ENCODE measurements at regions not wholly inside any gene's neighbourhood (a gene's known extent, or its start where the extent isn't known, plus 50 kb on each side); places are given as distances from the start of the nearest gene placed in this dataset.

GRCh38 chr10:91146146-91146545 is 74.3 kb upstream of the PCGF5 start:
- Mint-ChIP-seq H3K9me3 (no peaks in the 10 kb centered on the region), H3K27ac (ENCODE audit: low read depth) (no peak overlapping the region), H3K4me3 (no peak overlapping the region), H3K36me3 (ENCODE audit: insufficient read depth) (no peaks in the 10 kb centered on the region), H3K4me1 (no peaks in the 10 kb centered on the region), H3K27me3 (peaks cover 27% of the 10 kb centered on the region)
- DNase-seq (ENCODE audit: low spot score in 2 of 2) (no peak), ATAC-seq (replicated peaks; ENCODE audit: extremely low read depth, poor library complexity, severe bottlenecking) (no peak)

DNA sequence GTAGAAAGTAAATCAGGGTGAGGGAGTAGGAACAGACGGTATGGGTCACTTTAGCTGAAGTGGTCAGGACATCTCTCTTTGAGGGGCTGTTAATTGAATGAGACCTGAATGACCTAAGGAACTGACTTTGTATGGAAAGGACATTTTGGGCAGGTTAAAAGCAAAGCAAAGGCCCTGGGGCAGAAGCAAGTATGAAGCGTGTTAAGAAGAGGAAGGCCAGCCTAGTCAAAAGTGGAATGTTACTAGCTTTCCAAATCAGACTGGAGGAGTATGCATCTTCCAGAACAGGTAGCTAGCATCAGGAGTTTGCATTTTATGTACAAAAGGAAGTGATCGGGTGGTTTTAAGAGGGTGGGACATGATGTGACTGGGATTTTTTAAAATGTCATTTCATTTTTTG is 70.9 kb upstream of the PCGF5 start:
- Mint-ChIP-seq H3K9me3 (no peaks in the 10 kb centered on the region), H3K36me3 (ENCODE audit: insufficient read depth) (no peaks in the 10 kb centered on the region), H3K27me3 (peaks cover 14% of the 10 kb centered on the region), H3K27ac (ENCODE audit: low read depth) (no peak overlapping the region), H3K4me1 (no peaks in the 10 kb centered on the region), H3K4me3 (no peak overlapping the region)
- no peak for DNase-seq (ENCODE audit: low spot score in 2 of 2)
- no peak for ATAC-seq (replicated peaks; ENCODE audit: extremely low read depth, poor library complexity, severe bottlenecking)

- peaks cover 14% of the 10 kb centered on the region for H3K27me3 Mint-ChIP-seq
- H3K4me1 Mint-ChIP-seq = no peaks in the 10 kb centered on the region
- ATAC-seq (replicated peaks; ENCODE audit: extremely low read depth, poor library complexity, severe bottlenecking) = no peak
- no peaks in the 10 kb centered on the region for H3K36me3 Mint-ChIP-seq (ENCODE audit: insufficient read depth)
- no peak for DNase-seq (ENCODE audit: low spot score in 2 of 2)
- no peak overlapping the region for H3K4me3 Mint-ChIP-seq
- H3K27ac Mint-ChIP-seq (ENCODE audit: low read depth) = no peak overlapping the region
- no peaks in the 10 kb centered on the region for H3K9me3 Mint-ChIP-seq
Observed at GRCh38 chr10:91150631-91151030, 69.8 kb upstream of the PCGF5 start.

- Mint-ChIP-seq H3K27ac (ENCODE audit: low read depth) (no peak overlapping the region), H3K4me3 (no peak overlapping the region), H3K9me3 (no peaks in the 10 kb centered on the region), H3K27me3 (no peaks in the 10 kb centered on the region), H3K4me1 (no peaks in the 10 kb centered on the region), H3K36me3 (ENCODE audit: insufficient read depth) (no peaks in the 10 kb centered on the region)
- ATAC-seq (replicated peaks; ENCODE audit: extremely low read depth, poor library complexity, severe bottlenecking) (no peak), DNase-seq (ENCODE audit: low spot score in 2 of 2) (no peak)
Observed at GRCh38 chr10:91153508-91153907, 67.0 kb upstream of the PCGF5 start.

GRCh38 chr10:91154842-91155241 is 65.6 kb upstream of the PCGF5 start:
- Mint-ChIP-seq H3K4me3 (no peak overlapping the region), H3K36me3 (ENCODE audit: insufficient read depth) (no peaks in the 10 kb centered on the region), H3K4me1 (no peaks in the 10 kb centered on the region), H3K9me3 (no peaks in the 10 kb centered on the region), H3K27me3 (no peaks in the 10 kb centered on the region), H3K27ac (ENCODE audit: low read depth) (no peak overlapping the region)
- ATAC-seq (replicated peaks; ENCODE audit: extremely low read depth, poor library complexity, severe bottlenecking) = no peak
- no peak for DNase-seq (ENCODE audit: low spot score in 2 of 2)

DNA sequence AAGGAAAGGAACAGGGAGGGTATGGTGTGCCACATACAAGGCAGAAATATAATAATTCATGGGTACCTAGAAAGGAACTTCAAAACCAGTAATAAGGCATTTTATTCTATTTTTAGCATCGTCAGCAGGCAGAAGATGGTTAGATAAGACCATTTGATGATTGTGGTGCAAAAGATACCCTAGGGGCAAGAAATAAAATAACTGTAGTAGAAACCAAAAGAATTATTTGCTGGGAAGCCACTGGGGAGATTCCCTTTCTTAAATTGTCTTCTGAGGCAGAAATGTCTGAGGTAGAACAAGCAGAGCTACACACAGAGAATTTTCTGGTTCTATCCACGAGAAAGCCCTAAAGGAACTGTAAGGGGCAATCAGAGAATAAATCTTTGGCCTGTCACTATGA is 64.3 kb upstream of the PCGF5 start:
- H3K36me3 Mint-ChIP-seq (ENCODE audit: insufficient read depth) = peaks cover 1% of the 10 kb centered on the region
- no peaks in the 10 kb centered on the region for H3K27me3 Mint-ChIP-seq
- ATAC-seq (replicated peaks; ENCODE audit: extremely low read depth, poor library complexity, severe bottlenecking) = no peak
- H3K27ac Mint-ChIP-seq (ENCODE audit: low read depth) = no peak overlapping the region
- DNase-seq (ENCODE audit: low spot score in 2 of 2) = no peak
- H3K4me1 Mint-ChIP-seq = no peaks in the 10 kb centered on the region
- H3K4me3 Mint-ChIP-seq = no peak overlapping the region
- H3K9me3 Mint-ChIP-seq = no peaks in the 10 kb centered on the region

DNA sequence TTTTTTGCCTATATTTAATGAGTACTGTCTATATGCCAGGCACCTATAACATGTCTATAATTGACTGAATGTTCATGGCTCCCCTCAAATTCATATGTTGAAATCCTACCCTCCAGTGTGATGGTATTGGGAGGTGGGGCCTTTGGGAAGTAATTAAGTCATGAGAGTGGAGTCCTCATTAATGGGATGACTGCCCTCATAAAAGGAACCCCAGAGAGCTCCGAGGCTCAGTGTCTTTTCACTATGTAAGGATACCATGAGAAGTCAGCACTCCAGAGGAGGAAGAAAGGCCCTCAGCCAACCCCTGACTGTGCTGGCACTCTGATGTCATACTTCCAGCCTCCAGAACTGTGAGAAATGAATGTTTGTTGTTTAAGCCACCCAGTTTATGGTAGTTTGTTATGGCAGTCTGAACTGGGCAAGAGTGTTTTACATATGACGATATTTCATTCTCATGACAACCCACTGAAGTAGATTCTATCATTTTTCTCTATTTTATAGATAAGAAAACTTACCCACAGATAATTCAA is 61.1 kb upstream of the PCGF5 start:
- H3K9me3 Mint-ChIP-seq = no peaks in the 10 kb centered on the region
- DNase-seq (ENCODE audit: low spot score in 2 of 2) (no peak), ATAC-seq (replicated peaks; ENCODE audit: extremely low read depth, poor library complexity, severe bottlenecking) (no peak)
- peaks cover 19% of the 10 kb centered on the region for H3K4me1 Mint-ChIP-seq
- no peak overlapping the region for H3K27ac Mint-ChIP-seq (ENCODE audit: low read depth)
- no peaks in the 10 kb centered on the region for H3K27me3 Mint-ChIP-seq
- peaks cover 20% of the 10 kb centered on the region for H3K36me3 Mint-ChIP-seq (ENCODE audit: insufficient read depth)
- no peak overlapping the region for H3K4me3 Mint-ChIP-seq

DNA sequence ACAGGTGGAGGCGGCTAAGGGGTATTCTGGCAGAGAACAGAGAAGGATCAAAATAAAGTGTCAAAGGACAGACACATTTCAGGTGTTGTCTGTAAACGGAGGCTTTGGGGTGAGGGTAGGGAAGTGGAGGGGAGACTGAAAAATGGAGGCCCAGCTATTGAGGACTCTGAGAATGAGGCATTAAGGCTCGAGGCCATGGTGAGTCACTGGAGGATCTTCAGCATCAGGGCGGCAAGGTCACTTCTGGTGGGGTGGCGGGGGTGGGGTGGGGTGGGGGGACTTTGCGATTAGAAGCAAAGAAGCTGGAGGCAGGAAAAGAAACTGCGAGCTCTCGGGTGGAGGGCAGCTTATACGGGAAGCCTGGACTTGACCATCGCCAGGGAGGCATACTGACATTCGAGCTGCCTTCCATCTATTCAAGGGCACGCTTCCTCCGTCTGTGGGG is 58.4 kb upstream of the PCGF5 start:
- peaks cover 34% of the 10 kb centered on the region for H3K4me1 Mint-ChIP-seq
- H3K27me3 Mint-ChIP-seq = no peaks in the 10 kb centered on the region
- peak overlapping the region; percentile 96 for H3K27ac Mint-ChIP-seq (ENCODE audit: low read depth)
- ATAC-seq (replicated peaks; ENCODE audit: extremely low read depth, poor library complexity, severe bottlenecking) (no peak), DNase-seq (ENCODE audit: low spot score in 2 of 2) (no peak)
- H3K4me3 Mint-ChIP-seq = peak overlapping the region; percentile 91
- peaks cover 24% of the 10 kb centered on the region for H3K36me3 Mint-ChIP-seq (ENCODE audit: insufficient read depth)
- H3K9me3 Mint-ChIP-seq = no peaks in the 10 kb centered on the region

- Mint-ChIP-seq H3K36me3 (ENCODE audit: insufficient read depth) (peaks cover 24% of the 10 kb centered on the region), H3K27ac (ENCODE audit: low read depth) (peak overlapping the region; percentile 96), H3K4me1 (peaks cover 40% of the 10 kb centered on the region), H3K27me3 (no peaks in the 10 kb centered on the region), H3K4me3 (peak overlapping the region; percentile 91), H3K9me3 (no peaks in the 10 kb centered on the region)
- DNase-seq (ENCODE audit: low spot score in 2 of 2) (peak; percentile 63 to 74), ATAC-seq (replicated peaks; ENCODE audit: extremely low read depth, poor library complexity, severe bottlenecking) (peak; percentile 45)
Observed at GRCh38 chr10:91162495-91163268, 57.8 kb upstream of the PCGF5 start.

DNA sequence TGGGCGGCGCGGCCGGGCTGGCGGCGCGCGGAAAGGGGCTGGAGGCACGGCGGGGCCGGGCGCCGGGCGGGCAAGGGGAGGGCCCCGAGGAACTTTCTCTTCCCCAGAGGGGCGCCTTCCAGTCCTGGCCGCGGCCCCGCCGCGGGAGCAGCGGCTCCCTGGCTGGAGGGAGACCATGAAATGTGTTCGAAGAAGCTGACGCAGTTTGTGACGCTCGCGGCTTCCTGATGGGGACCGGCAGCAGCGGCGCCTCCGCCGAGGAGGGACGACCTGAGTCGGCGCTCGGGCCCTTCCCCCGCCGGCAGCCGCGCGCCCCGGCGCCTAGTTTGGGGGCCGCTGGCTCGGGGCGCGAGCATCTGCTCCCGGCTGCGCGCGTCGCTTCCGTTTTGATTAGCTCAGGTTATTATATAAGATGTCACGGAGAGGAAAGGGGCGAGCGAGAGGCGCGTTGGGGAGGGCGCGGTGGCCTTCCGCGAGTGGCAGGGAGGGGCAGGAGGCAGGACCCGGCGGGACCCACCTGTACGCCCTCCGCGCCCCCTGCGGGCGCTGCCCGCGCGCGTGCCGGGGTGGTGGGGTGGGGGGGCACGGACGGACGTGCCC is 57.1 kb upstream of the PCGF5 start:
- Mint-ChIP-seq H3K4me3 (peak overlapping the region; percentile 91), H3K36me3 (ENCODE audit: insufficient read depth) (peaks cover 24% of the 10 kb centered on the region), H3K4me1 (peaks cover 47% of the 10 kb centered on the region), H3K27ac (ENCODE audit: low read depth) (peak overlapping the region; percentile 96), H3K9me3 (no peaks in the 10 kb centered on the region), H3K27me3 (no peaks in the 10 kb centered on the region)
- ATAC-seq (replicated peaks; ENCODE audit: extremely low read depth, poor library complexity, severe bottlenecking) (peak; percentile 71), DNase-seq (ENCODE audit: low spot score in 2 of 2) (peak; percentile 72 to 84)

GRCh38 chr10:91163869-91164474 is 56.5 kb upstream of the PCGF5 start:
- DNase-seq (ENCODE audit: low spot score in 2 of 2) (peak; percentile 39 to 40), ATAC-seq (replicated peaks; ENCODE audit: extremely low read depth, poor library complexity, severe bottlenecking) (peak; percentile 29)
- Mint-ChIP-seq H3K4me1 (peaks cover 49% of the 10 kb centered on the region), H3K9me3 (no peaks in the 10 kb centered on the region), H3K36me3 (ENCODE audit: insufficient read depth) (peaks cover 24% of the 10 kb centered on the region), H3K27me3 (no peaks in the 10 kb centered on the region), H3K4me3 (peak overlapping the region; percentile 91), H3K27ac (ENCODE audit: low read depth) (peak overlapping the region; percentile 96)

DNA sequence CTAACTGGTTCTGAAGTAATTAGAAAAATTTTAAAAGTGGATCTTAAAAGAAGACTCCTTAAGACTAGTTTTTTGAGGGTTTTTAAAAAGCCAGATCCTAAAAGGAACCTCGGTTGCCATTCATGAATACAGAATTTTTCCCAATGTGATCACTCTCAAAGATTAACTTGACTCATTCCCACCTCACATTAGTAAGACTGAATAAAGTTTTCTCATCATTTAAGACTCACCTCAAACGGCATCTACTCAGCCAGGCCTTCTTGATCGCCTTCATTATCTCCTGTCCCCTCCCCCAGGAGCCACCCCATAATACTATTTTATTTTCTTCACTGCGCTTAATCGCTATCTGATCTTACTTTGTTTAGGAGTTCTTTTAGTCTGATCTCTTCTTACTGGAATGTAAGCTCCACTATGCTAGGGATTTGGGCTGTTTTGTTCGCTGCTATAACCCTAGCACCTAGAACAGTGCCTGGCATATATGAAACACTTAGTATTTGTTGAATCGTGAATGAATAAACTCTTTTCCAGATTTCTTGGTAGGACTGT is 55.9 kb upstream of the PCGF5 start:
- Mint-ChIP-seq H3K36me3 (ENCODE audit: insufficient read depth) (peaks cover 24% of the 10 kb centered on the region), H3K4me1 (peaks cover 49% of the 10 kb centered on the region), H3K9me3 (no peaks in the 10 kb centered on the region), H3K4me3 (peak overlapping the region; percentile 91), H3K27me3 (no peaks in the 10 kb centered on the region), H3K27ac (ENCODE audit: low read depth) (peak overlapping the region; percentile 96)
- DNase-seq (ENCODE audit: low spot score in 2 of 2) = no peak
- no peak for ATAC-seq (replicated peaks; ENCODE audit: extremely low read depth, poor library complexity, severe bottlenecking)

All from central memory CD8-positive, alpha-beta T cell (primary cell).